NCI-H2227 (cell line): ENCODE measurements at regions not wholly inside any gene's neighbourhood (a gene's known extent, or its start where the extent isn't known, plus 50 kb on each side); places are given as distances from the start of the nearest gene placed in this dataset.
"Not testable (repeated sequence)": the region's sequence is repeated elsewhere in the genome, so short reads cannot be mapped to it uniquely, and the experiment has no call there.

Experiments used
- DNase-seq: peaks from one replicate; lab custom pipeline; 2025; ENCODE audit not compliant: unreplicated experiment; lab: John Stamatoyannopoulos, UW

DNA sequence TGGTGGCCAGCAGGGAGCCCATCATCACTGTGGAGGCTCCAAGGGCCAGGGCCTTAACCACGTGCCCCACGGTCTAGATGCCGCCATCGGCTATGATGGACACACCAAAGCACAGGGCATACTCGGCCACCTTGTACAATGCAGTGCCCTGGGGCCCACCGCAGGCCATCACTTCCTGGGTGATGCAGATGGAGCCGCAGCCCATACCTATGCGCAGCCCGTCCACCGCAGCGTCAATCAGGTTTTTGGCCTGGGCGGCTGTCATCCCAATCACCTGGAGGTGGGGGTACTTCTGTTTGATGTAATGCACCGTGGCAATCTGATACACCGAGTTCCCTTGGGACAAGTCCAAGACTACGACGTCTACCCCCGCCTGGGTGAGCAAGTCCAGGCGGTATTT, 153.3 kb upstream of the ZSWIM2 start:
- no peak for DNase-seq

DNA sequence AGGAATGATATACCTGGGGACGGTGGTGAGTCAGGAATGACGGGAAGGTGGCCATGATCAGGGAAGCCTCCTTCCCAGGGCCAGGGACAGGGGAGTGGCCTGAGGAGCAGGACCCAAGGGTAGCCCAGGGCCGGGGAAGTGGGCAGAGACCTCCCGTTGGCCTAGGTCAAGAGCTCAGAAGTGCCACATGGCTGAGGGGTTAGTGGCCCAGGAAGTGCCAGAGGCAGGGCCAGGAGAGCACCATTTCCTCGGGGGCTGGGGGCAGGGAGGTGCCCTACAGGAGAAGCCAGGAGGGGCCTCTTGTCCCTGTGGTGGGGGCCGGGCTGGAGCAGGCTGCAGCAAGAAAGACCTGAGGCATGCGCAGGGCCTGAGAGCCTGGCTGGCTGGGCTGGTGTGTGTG, 152.3 kb upstream of the ZSWIM2 start:
- no peak for DNase-seq

DNA sequence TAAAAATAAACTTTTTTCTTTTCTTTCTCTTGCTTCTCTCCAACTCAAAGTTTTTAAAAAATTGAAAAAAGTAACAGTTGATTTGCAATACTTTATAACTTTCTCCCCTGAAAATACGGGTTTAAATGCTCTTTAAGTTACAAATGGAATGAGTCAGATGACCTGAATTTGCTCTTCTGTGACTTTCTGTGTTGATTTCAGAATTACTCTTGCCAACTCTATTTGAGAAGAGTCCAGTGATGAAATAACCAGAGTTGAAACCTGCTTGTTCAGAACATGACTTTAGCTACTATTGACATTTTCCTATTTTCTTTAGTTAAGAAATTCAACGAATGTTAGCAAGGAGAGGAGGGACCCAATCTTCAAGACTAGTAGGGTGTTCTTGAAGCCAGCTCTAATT, 146.1 kb upstream of the ZSWIM2 start:
- no peak for DNase-seq

DNA sequence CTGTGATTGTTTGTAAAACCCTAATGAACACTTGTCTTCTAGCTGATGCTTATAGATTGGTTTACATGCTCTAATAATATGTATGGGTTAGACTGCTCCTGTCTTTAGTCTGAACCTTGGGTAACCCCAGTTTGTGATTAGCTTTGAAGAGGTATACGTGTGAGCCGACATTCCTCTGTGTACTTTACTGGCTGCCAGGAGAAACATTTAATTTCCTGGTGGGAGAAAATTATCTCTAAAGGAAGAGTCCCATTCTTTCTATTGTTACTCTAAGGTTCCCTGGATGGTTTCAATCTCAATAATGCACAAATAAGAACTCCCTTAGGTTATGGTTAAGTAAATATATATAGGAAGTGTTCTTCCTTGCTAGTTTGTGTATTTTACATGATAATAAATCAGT, 143.6 kb upstream of the ZSWIM2 start:
- DNase-seq: peak; percentile 22

DNA sequence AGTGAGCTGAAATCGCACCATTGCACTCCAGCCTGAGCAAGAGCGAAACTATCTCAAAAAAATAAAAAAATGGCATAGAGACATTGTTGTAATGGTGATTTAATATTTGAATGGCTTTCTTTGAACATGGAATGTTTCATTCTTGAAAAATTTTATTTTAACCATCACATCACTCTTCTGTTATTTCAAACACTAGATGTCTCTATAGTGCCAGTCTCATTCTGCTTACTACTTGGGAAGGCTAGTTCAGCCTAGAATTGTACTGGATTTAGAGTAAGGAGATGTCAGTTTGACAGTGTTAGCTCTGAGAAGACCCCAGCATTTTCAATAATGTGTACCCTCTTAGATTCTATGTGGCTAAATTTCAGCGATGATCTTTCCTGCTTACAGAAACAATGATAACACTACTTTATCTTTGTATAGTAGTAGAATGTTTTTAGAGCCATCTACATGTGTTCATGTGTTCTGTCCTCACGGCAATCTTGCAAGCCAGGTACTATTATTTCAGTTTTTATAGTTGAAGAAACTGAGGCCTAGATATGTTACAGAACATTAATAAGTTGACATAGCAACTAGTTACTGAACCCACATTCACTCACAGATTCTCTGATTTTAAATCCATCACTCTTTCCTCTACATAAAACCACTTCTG, 142.9 kb upstream of the ZSWIM2 start:
- no peak for DNase-seq

DNA sequence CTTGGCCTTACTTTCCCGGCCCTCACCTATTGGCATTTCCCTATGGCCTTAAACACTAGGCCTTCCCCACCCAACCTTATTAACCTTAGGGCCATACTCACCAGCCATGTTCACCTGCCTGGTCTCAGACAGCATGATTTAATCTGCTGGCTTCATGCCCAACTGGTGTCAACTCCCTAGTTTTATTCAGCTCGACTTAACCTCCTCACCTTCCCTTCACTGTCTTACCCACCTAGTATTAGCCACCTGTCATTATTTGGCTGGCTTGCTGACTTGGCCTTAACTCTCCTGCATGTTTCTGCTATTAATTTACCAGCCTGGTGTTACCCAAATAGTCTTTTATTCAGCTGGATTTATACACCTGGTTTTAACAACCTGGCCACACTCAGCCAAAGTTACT, 136.0 kb upstream of the ZSWIM2 start:
- no peak for DNase-seq

DNA sequence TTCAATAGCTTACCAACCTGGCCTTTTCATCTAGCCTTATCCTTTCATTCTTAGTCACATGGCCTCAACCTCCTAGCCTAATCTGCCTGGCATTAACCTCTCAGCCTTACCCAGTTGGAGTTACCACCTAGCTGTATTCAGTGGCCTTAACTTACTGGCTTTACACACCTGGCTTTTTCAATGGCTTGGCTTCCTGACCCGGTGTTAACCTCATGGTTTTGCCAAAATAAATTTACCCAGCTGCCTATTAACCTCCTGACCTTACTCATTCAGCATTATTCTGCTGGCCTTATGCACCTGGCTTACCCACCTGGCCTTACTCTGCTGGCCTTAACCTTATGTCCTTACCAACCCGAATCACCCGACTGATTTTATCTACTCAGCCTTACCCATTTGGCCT, 135.5 kb upstream of the ZSWIM2 start:
- DNase-seq: no peak

DNA sequence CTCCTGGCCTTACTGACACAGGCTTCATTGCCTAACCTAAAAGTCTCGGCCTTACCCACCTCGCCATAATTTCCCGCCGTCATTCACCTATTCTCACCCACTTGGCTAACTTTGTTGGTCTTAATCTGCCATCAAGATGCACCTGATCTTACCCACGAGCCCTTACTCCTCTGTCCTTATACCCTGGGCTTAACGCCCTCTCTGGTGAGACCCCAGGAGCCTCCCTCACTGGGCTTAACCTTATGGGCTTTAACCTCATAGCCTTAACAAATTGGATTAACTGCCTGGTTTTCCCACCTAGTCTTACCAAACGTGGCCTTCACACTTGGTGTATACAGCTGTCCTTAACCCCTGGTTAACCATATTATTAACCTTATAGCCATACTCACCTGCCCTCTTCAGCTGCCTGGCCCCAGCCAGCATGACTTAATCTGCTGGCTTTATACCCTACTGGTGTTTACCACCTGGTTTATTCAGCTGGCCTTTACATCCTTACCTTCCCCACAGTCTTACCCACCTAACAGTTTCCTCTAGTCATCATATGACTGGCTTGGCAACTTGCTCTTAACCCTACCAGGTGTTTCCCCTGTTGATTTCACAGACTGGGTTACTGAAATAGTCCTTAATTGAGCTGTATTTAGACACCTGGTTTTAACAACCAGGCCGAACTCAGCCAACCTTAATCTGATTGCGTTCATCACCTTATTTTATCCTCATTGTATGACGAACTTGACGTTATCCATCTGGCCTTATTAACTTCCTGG, 132.0 kb upstream of the ZSWIM2 start:
- DNase-seq: no peak

DNA sequence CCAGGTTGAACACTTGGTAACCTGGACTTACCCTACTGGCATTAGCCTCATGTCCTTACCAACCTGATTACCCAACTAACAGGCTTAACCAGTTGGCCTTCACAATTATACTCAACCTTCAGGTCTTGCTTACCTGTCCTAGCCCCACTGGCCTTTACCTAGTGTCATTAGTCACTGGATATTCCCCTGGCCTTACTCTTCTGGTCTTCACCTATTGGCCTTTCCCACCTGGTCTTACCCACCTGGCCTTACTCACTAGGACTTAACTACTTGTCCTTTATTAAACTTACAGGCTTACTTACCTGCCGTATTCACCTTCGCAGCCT, 131.1 kb upstream of the ZSWIM2 start:
- no peak for DNase-seq

DNA sequence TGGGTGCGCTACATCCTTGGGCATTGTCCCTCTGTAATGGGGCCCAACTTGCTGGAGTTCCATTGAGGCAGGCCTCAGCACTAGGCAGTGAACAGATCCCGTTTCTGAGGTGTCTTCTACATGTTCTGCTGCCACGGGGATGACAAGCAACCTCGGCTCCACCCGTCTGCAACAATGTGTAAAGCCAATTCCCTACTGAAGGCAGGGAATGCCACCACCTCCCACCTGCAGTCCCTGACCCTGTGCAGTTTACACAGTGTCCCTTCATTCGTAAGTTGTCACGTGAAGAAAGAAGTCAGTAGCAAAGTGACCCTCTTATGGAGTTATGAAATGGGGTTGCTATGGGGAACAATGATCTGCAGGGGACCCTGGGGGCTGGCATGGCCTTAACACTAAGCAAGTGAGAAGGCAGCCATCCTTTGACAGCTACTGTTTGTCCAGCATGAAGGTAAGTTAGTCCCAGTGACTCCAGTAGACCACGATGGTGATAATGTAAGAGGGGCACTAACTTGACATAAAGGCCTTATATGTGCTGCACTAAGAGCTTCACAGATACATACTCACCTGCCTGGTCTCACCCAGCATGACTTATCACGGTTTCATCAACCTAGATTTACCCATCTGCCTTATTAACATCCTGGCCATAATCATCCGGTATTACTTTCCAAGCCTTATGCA, 130.6 kb upstream of the ZSWIM2 start:
- no peak for DNase-seq

DNA sequence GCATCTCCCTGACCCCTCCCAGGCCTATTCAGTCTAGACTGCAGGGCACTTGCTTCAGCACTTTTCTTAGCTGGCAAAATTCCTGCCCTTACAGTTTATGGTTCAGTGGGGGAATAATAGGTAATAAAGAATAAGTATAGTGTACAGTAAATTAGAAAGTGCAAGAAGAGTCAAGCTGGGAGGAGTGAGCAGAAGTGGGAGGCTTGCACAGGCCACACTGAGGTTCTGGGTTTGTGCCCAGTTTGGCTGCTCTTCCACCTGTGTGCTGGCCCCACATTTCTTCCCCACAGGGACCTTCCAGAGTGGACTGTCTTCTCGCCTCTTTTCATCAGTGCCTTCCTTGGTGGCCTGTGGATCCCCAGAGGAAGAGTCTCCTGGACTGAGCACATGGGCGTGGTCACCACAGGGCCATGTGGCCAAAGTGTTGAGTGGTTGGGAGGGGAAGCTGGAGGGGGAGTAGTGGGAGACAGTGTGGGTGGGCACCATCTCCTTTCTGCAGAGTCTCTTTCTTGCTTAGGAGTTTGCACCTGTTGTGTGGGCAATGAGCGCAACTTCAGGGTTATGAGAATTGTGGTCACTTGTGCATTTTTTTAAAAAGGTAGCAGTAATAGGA, 128.6 kb upstream of the ZSWIM2 start:
- DNase-seq: no peak

DNA sequence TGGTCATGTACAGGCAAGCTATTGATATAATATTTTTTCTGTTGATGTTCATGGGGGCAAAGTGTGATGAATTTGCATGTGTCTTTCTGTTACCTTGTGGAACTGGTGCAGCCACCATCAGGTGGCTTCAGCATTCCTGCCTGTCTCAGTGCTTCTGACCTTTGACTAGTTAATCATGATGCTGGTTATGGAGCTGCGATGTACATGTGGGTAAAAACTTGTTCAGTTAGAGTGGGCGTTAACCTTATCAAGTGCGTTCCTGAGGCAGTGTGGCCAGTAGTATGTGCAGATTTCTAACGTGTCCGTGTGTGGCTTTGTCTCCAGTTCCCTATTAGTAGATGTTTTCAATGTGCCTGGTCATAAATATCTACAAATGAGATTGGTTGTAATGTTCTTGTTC, 127.4 kb upstream of the ZSWIM2 start:
- peak; percentile 14 for DNase-seq

DNA sequence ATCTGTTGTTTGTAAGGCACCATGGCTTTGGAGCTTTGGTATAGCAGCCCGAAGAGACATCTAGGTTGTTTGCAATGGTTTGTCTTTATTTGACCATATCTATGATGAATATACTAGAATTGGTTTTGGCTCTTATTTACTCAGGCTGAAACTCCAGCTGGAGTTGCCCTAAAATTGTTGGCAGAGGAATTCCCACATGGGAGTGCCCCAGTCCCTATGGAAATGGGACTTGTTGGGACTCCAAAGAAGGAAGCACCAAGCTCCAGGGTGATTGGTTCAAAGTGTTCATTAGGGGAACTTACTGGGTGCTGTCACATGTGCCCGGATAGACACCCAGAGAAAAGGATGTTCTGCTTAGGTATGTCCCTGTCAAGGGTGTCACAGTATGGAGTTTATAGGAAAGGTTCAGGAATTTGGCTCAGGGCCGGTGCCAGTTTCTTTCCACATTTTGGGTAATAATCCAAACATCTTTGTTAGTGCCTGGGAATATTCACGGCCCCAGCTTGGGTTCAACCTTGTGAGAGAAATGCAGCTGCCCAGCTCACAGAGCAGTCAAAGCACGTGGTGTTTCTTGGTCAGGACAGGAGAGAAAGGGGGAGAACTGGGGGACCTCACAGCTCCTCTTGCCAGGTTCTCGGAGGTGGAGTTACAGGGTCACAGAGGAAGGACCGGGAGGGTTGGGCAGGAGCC, 123.5 kb upstream of the ZSWIM2 start:
- no peak for DNase-seq

DNA sequence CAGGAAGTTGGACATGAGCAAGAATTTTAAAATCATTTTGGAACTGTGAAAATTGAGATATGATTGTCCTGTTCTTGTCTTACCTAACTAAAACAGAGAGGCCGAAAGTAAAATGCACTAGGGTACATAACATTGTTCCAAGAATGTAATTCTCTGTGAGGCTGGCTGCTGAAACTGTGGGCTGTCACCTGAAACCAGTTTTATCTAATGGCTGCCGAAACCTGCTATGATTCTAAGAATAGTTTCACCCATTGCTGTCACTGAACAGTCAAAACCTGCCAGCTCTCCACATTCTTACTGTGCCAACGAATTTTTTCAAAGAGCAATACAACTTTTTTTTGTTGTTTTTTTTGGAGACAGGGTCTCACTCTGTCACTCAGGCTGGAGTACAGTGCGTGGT, 119.3 kb upstream of the ZSWIM2 start:
- DNase-seq: no peak

DNA sequence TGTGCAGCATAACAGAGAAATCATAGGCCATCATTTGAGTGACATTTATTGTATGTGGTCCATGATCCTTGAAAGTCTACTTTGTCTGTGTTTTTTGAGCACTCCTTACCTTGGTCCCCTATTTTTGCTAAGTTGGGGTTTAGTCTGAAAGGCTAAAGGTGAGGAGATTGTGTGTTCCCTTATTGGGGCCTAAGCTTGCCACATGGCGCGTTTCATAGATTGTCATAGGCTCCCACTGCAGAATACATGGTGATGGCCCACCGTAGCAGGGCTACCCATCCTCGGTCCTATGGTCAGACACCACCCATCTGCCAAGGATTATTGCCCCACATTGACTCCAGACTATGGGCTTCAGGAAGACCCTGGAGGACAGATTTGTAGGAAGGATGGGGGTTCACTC, 117.0 kb upstream of the ZSWIM2 start:
- no peak for DNase-seq

DNA sequence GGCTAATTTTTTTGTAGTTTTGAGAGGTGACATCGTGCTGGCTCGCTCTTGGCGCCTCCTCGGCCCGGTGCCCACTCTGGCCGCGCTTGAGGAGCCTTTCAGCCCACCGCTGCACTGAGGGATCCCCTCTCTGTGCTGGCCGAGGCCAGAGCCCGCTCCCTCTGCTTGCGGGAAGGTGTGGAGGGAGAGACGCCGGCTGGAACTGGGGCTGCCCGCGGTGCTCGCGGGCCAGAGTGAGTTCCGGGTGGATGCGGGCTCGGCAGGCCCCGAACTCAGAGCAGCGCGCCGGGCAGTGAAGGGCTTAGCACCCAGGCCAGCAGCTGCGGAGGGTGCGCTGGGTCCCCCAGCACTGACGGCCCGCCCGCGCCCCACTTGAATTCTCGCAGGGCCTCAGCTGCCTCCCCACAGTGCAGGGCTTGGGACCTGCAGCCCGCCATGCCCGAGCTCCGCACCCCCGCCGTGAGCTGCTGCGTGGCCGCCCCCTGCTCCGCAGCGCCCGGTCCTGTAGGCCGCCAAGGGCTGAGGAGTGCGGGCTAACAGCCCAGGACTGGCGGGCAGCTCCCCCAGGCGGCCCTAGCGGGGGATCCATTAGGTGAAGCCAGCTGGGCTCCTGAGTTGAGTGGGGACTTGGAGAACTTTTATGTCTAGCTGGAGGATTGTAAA, 113.2 kb upstream of the ZSWIM2 start:
- DNase-seq: no peak

DNA sequence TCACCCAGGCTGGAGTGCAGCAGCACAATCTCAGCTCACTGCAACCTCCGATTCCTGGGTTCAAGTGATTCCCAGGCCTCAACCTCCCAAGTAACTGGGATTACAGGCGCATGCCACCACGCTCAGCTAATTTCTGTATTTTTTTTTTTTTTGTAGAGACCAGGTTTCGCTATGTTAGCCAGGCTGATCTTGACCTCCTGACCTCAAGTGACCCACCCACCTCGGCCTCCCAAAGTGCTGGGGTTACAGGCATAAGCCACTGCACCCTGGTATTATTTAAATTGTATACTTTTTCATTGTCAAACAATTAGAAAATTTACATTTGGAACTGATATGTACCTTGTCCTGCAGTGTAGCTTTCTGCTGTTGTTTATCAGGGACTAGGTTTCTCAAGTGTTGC, 111.3 kb upstream of the ZSWIM2 start:
- DNase-seq: not testable (repeated sequence)

DNA sequence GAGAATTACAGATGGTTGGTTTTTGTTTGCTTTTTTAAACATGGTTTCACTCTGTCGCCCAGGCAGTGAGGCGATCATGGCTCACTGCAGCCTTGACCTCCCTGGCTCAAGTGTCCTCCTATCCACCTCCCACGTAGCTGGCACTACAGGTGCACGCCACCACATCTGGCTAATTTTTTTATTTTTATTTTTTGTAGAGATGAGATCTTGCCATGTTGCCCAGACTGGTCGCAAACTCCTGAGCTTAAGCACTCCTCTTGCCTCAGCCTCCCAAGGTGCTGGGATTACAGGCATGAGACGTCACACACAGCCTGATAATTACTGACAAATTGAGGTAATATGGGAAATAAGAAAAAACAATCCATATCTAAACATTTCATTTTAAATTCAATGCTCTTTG, 110.5 kb upstream of the ZSWIM2 start:
- no peak for DNase-seq

DNA sequence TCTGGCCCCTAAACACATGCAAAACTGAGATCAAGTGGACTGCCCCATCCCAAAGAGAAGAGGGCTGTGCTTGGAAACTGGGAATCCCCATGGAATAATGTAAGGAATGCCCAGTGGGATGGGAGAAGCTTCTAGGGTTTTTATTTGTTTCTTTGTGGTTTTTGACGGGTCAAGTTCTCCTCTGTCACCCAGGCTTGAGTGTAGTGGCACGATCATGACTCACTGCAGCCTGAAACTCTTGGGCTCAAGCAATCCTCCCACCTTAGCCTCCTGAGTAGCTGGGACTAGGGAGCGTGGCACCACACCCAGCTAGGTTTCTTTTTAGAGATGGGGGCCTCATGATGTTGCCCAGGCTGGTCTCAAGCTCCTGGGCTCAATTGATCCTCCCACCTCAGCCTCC, 101.7 kb upstream of the ZSWIM2 start:
- DNase-seq: no peak

DNA sequence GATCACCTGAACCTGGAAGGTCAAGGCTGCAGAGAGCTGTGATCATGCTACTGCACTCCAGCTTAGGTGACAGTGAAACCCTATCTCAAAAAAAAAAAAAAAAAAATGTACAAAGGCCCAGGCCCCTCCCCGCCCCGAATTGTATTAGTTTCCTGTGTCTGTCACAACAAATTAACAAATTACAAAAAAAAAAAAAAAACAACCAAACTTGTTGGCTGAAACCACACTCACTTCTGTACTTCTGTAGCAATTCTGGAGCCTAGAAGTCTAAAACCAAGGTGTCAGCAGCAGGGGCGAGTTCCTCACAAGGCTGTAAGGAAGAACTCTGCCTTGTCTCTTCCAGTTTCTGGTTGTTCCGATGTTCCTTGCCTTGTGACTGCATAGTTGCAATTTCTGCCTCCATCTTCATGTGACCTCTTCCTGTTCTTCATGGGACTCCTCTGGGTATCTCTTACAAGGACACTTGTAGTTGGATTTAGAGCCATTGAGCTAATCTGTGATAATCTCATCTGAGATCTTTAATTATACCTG, 100.8 kb upstream of the ZSWIM2 start:
- no peak for DNase-seq

DNA sequence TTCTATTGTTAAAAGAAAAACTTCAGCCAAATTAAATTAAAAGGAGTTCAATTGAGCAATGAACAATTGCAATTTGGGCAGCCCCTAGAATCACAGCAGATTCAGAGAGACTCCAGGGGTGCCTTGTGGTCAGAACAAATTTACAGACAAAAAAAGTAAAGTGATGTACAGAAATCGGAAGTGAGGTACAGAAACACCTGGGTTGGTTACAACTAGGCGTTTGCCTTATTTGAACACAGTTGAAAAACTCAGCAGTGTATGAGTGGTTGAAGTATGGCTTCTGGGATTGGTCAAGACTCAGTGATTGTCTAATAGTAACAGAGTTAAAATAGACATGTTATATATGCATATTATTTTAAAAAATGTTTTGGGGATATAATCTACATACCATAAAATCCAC, 98.5 kb upstream of the ZSWIM2 start:
- DNase-seq: no peak
